Neutrophil (primary cell): ENCODE measurements at regions not wholly inside any gene's neighbourhood (a gene's known extent, or its start where the extent isn't known, plus 50 kb on each side); places are given as distances from the start of the nearest gene placed in this dataset.

Source experiments
- H3K27ac ChIP-seq: fragments of 200-600 bp; sonication (generic); 2 replicates; pipeline ENCODE4 v1.5.1; 2016; ENCODE audit warnings: mild to moderate bottlenecking, moderate library complexity
- H3K27me3 ChIP-seq: fragments of 200-600 bp; sonication (generic); 2 replicates; pipeline ENCODE4 v1.6.0; 2016; ENCODE audit warnings: mild to moderate bottlenecking
- H3K36me3 ChIP-seq: fragments of 200-600 bp; sonication (generic); 2 replicates; pipeline ENCODE4 v1.5.1; 2017
- H3K4me1 ChIP-seq, 2 experiments: fragments of 200-600 bp in 1 of 2; sonication (generic) in 1 of 2; 1 replicate in 1 of 2; 2 replicates in 1 of 2; pipeline versions ENCODE4 v1.5.1 to v1.6.1; 2013 to 2016; ENCODE audit warnings: low read depth in 1 of 2, low read length in 1 of 2, mild to moderate bottlenecking in 1 of 2, moderate library complexity in 1 of 2; ENCODE audit not compliant: control insufficient read depth in 1 of 2, insufficient read depth in 1 of 2
- H3K4me3 ChIP-seq, 2 experiments: fragments of 200-600 bp in 1 of 2; sonication (generic) in 1 of 2; 1 replicate in 1 of 2; 2 replicates in 1 of 2; pipeline ENCODE4 v1.5.1; 2013 to 2016; ENCODE audit warnings: low read depth in 1 of 2, low read length in 1 of 2, mild to moderate bottlenecking in 1 of 2, moderate library complexity in 1 of 2
- H3K9me3 ChIP-seq: fragments of 200-600 bp; sonication (generic); 2 replicates; pipeline ENCODE4 v1.5.1; 2016
- TF ChIP-seq, protein P1 (sequence below): fragments of 200-600 bp; sonication (generic); IDR thresholded peaks from 2 replicates; pipeline ENCODE4 v1.5.1; 2016; ENCODE audit warnings: antibody characterized with exemption

DNA sequence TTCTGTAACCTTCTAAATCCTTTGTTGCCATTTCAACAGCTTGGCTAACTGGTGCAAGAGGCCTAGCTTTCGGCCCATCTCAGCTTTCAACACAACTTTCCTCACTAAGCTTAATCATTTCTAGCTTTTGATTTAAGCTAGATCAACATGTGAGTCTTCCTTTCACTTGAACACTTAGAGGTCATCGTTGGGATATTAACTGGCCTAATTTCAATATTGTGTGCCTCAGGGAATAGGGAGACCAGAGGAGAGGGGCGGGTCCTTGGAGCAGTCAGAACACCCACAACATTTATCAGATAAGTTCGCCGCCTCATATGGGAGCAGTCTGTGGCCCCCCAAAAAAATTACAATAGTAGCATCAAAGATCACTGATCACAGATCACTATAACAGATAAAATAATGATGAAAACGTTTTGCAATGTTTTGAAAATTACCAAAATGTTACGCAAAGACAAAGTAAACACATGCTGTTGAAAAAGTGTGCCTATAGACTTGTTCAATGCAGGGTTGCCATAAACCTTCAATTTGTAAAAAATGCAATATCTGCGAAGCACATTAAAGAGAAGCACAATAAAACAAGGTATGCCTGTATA, 66.8 kb upstream of the PCSK1 start:
- H3K27me3 ChIP-seq: peaks cover 8% of the 10 kb centered on the region
- no peaks in the 10 kb centered on the region for H3K36me3 ChIP-seq
- H3K4me3 ChIP-seq: no peak overlapping the region
- H3K27ac ChIP-seq: no peak overlapping the region
- TF ChIP-seq, protein P1, sequence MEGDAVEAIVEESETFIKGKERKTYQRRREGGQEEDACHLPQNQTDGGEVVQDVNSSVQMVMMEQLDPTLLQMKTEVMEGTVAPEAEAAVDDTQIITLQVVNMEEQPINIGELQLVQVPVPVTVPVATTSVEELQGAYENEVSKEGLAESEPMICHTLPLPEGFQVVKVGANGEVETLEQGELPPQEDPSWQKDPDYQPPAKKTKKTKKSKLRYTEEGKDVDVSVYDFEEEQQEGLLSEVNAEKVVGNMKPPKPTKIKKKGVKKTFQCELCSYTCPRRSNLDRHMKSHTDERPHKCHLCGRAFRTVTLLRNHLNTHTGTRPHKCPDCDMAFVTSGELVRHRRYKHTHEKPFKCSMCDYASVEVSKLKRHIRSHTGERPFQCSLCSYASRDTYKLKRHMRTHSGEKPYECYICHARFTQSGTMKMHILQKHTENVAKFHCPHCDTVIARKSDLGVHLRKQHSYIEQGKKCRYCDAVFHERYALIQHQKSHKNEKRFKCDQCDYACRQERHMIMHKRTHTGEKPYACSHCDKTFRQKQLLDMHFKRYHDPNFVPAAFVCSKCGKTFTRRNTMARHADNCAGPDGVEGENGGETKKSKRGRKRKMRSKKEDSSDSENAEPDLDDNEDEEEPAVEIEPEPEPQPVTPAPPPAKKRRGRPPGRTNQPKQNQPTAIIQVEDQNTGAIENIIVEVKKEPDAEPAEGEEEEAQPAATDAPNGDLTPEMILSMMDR: no peak
- no peaks in the 10 kb centered on the region for H3K9me3 ChIP-seq
- H3K4me1 ChIP-seq: peaks cover 0 to 9% of the 10 kb centered on the region in 2 experiments

DNA sequence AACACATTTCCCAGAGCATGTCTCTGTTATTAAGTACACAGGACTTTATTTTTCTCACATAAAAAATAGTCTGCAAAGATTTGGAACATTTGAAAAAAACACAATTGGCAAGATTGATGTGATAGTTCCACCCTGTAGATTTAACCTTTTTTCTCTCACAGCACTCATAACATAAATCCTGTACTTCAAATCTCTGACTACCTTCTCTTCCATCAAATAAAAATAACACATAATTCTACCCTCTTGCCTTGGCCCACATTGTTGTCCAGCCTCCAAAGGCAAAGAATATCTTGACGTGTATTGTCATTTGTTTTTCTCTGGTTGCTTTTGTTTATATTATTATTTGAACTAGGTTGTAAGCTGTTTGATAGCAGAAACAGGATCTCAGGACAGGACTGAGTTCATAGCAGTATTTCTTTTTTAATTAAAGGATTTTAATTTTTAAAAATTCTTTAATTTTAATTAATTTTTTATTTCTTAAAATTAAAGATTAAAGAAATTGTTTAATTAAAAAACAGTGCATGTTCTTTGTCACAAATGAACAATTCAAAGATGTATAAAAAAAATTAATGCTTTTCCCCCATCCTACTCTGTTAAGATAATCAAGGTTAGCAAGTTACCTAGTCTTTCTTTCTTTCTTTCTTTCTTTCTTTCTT, 69.1 kb upstream of the PCSK1 start:
- no peaks in the 10 kb centered on the region for H3K36me3 ChIP-seq
- no peak overlapping the region for H3K4me3 ChIP-seq
- H3K27me3 ChIP-seq: peaks cover 8% of the 10 kb centered on the region
- no peak overlapping the region for H3K27ac ChIP-seq
- H3K4me1 ChIP-seq: peaks cover 0 to 9% of the 10 kb centered on the region in 2 experiments
- H3K9me3 ChIP-seq: no peaks in the 10 kb centered on the region
- TF ChIP-seq, protein P1: no peak

DNA sequence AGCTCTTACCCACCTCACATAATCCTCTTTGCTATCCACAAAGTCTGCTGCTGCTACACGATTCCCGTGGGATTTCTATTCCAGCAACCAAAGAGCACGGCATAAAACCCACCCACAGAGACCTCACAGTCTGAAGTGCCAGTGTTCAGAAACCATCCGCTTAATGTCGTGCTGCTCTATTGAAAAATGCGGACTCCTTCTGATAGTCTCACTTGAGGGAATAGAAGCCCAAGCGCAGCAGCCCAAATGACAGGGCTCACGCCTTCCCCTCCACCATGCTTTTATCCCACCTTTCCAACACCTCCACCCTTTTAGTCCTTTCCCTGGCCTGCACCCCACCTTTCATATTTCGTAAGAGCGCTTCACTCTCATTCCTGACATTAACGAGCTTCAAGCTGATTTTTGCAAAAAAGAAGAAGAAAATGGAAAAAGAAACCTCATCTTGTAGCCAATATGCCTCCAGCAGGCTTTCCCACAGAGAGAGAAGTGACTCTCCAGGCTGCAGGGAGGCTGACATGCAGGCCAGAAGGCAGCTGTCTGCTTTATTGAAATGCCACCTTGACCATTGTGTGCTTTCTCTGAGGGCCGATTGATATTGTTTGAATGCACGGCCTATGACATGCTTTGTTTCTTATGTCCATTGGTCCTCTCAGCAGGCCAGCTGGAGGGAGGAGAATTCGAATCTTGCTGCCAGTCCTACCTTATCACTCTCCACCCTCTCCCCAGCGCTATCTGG, 70.6 kb upstream of the PCSK1 start:
- TF ChIP-seq, protein P1: no peak
- Histone ChIP-seq H3K27me3 (peaks cover 8% of the 10 kb centered on the region), H3K27ac (no peak overlapping the region), H3K4me3 (no peak overlapping the region), H3K36me3 (no peaks in the 10 kb centered on the region), H3K9me3 (no peaks in the 10 kb centered on the region), H3K4me1 (peaks cover 0 to 9% of the 10 kb centered on the region in 2 experiments)

DNA sequence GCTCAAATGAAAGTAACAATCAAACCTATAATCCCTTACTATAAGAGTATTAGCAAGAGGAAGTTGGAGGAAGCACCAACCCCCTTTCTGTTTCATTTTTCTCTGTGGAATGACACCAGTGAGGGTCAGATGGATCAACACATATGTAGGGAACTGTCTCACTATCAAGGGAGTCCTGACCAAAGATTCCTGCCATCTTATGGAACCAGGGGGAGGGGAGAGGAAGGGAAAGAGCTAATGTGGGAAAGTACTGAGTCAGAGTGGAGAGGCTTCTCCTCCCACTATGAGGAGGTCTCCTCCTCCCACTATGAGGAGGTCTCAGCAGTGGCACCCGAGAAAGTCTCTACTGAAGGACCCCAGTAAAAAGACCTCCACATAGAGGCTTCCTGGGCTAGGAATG, 73.3 kb upstream of the PCSK1 start:
- H3K4me3 ChIP-seq: no peak overlapping the region
- H3K4me1 ChIP-seq: peaks cover 0 to 7% of the 10 kb centered on the region in 2 experiments
- TF ChIP-seq, protein P1: no peak
- H3K9me3 ChIP-seq: no peaks in the 10 kb centered on the region
- no peaks in the 10 kb centered on the region for H3K36me3 ChIP-seq
- H3K27me3 ChIP-seq: peaks cover 21% of the 10 kb centered on the region
- no peak overlapping the region for H3K27ac ChIP-seq

DNA sequence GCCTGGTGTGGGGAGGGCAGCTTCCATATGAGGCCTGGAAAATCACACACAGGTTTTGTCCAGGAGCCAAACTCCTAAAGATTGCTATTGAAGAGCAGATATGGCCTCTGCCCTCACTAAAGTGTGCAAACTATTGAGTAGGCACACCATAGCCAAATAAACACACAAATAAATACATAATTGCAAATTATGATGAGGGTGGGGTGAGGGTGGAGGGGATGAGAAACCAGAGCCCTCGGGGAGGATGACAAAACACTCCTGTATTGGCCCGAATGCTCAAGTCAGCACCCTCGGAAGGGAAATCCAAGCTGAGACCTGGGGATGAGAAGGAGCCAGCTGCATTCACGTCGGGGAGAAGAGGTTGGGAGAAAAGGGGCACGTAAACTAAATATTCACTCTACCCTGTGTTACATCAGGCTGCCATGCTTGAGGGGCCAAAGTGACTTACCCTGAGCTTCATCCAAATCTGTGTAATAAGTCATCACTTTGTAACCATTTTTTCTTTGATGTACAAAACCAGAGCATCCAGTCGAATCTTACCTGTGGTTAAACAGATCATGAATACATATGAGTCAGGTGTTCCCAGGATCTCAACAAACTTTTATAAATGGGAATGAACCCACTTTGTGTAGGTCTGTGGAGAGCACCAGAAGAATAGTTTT, 73.9 kb upstream of the PCSK1 start:
- H3K4me3 ChIP-seq: no peak overlapping the region
- TF ChIP-seq, protein P1: no peak
- H3K27me3 ChIP-seq: peaks cover 21% of the 10 kb centered on the region
- H3K4me1 ChIP-seq: peaks cover 0 to 1% of the 10 kb centered on the region in 2 experiments
- no peaks in the 10 kb centered on the region for H3K9me3 ChIP-seq
- no peaks in the 10 kb centered on the region for H3K36me3 ChIP-seq
- H3K27ac ChIP-seq: no peak overlapping the region
